H1 (cell line): ENCODE measurements at regions not wholly inside any gene's neighbourhood (a gene's known extent, or its start where the extent isn't known, plus 50 kb on each side); places are given as distances from the start of the nearest gene placed in this dataset.

Source experiments
- BACH1 ChIP-seq: IDR thresholded peaks from 2 replicates; pipeline ENCODE4 v1.6.1; 2012; ENCODE audit warnings: low read length, improper control_type of control experiment

DNA sequence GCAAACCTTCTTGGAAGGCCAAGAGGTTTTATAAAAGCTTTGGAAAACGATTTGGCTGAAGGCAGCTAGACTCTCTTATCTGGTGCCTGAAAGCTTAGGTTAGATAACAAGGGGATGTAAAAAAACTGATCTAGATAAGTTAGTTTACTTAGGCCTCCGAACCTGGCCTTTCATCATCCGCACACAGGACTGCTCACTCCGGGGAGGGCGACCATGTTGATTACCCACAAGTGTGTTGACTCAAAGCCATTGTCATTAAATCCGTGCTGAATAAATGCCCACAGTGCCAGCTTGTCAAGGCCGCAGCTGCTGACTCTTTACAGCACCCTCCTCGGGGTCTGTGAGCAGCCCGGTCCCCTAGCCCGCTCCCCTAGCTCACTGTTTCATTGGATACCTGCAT is 112.3 kb downstream of the ZFAND4 start (continued):
- no peak for TF ChIP-seq BACH1
